Panc1 (cell line): ENCODE measurements at regions not wholly inside any gene's neighbourhood (a gene's known extent, or its start where the extent isn't known, plus 50 kb on each side); places are given as distances from the start of the nearest gene placed in this dataset.

ENCODE experiments used
- ATAC-seq: fragments of 200-7000 bp; cut with Tn5 transposase; 2 replicates; pipeline ENCODE4 v1.9.1; 2020; ENCODE audit warnings: mild to moderate bottlenecking, moderate library complexity
- BruUV-seq: library from RNA; stranded (reverse); fragments of 400-500 nt; replicated peaks from 2 replicates; lab custom pipeline; 2021; lab: Mats Ljungman, UMichigan
- CTCF ChIA-PET: fragments of 300-600 bp; sonication (Branson Sonifier 250); formaldehyde crosslinking; loops from one replicate; lab custom pipeline; 2022; ENCODE audit warnings: antibody characterized with exemption; lab: Charles Lee
- POLR2A ChIA-PET: fragments of 300-600 bp; sonication (Branson Sonifier 250); formaldehyde crosslinking; loops from one replicate; lab custom pipeline; 2022; ENCODE audit warnings: antibody characterized with exemption; lab: Charles Lee
- DNase-seq: peaks from one replicate; pipeline ENCODE4 v3.0.0-alpha.2; 2010; ENCODE audit warnings: low read depth, low spot score
- H3K27ac ChIP-seq: 2 replicates; pipeline ENCODE4 v1.5.1; 2011; ENCODE audit warnings: mild to moderate bottlenecking, low read length, inconsistent platforms
- H3K27me3 ChIP-seq: fragments of 200-500 bp; sonication (Bioruptor generic); 2 replicates; pipeline ENCODE4 v1.6.0; 2014; ENCODE audit warnings: low read length, inconsistent platforms; ENCODE audit not compliant: control insufficient read depth, insufficient read depth
- H3K36me3 ChIP-seq: fragments of 200-500 bp; sonication (Bioruptor generic); 2 replicates; pipeline ENCODE4 v1.5.1; 2014; ENCODE audit warnings: inconsistent platforms, mild to moderate bottlenecking, low read length, moderate library complexity; ENCODE audit not compliant: control insufficient read depth, insufficient read depth
- H3K4me1 ChIP-seq: 2 replicates; pipeline ENCODE4 v1.5.1; 2011; ENCODE audit warnings: inconsistent platforms, mild to moderate bottlenecking, low read length, moderate library complexity; ENCODE audit not compliant: control insufficient read depth, insufficient read depth
- H3K4me3 ChIP-seq, 2 experiments: 2 replicates each; pipeline ENCODE4 v1.5.1; 2011 to 2012; ENCODE audit warnings: low read depth in 2 of 2, low read length in 2 of 2, mild to moderate bottlenecking in 2 of 2, inconsistent platforms in 1 of 2, moderate library complexity in 1 of 2
- H3K9me3 ChIP-seq: fragments of 200-500 bp; sonication (Bioruptor generic); 2 replicates; pipeline ENCODE4 v1.5.1; 2014; ENCODE audit warnings: low read depth, mild to moderate bottlenecking, inconsistent platforms, low read length, moderate library complexity; ENCODE audit not compliant: control insufficient read depth, insufficient read depth
- CTCF ChIP-seq: fragments of 450-650 bp; IDR thresholded peaks from 2 replicates; pipeline ENCODE4 v1.5.1; 2017; ENCODE audit warnings: mild to moderate bottlenecking
- POLR2AphosphoS5 ChIP-seq: IDR thresholded peaks from 2 replicates; pipeline ENCODE4 v1.6.1; 2012; ENCODE audit warnings: mild to moderate bottlenecking, low read depth, low read length, moderate library complexity
- REST ChIP-seq, 2 experiments: IDR thresholded peaks; 2 replicates each; pipeline ENCODE4 v1.6.1; 2011 to 2012; ENCODE audit warnings: low read depth in 2 of 2, control low read depth in 1 of 2, low read length in 1 of 2, mild to moderate bottlenecking in 1 of 2, moderate library complexity in 1 of 2; ENCODE audit not compliant: insufficient read depth in 1 of 2
- SIN3A ChIP-seq: IDR thresholded peaks from 2 replicates; pipeline ENCODE4 v1.6.1; 2012; ENCODE audit warnings: low read depth, mild to moderate bottlenecking, low read length, moderate library complexity, borderline replicate concordance; ENCODE audit not compliant: insufficient read depth
- TCF7L2 ChIP-seq: IDR thresholded peaks from 2 replicates; pipeline ENCODE4 v1.6.1; 2011; ENCODE audit warnings: mild to moderate bottlenecking, low read depth, low read length, inconsistent platforms
- in situ Hi-C: cut with HindIII; loops from 2 replicates; pipeline ENCODE4 v1.10.0; 2016; ENCODE audit warnings: low sequenced_read_pairs, low pct_unique_long_range_greater_than_20kb
- intact Hi-C: fragments of 100-400 bp; cut with micrococcal nuclease; formaldehyde crosslinking; loops from one replicate; pipeline ENCODE4 v1.10.0; 2022; ENCODE audit not compliant: unreplicated experiment

- ChIA-PET POLR2A (no interaction called here), CTCF (no interaction called here)
- no peak overlapping the region for H3K4me3 ChIP-seq
- in situ Hi-C loops, result no loop called here
- no peak for DNase-seq
- H3K4me1 ChIP-seq, result no peaks in the 10 kb centered on the region
- TF ChIP-seq REST (IDR thresholded peaks at IDR 0.05; ENCODE audit: insufficient read depth in 1 of 2, low read depth in 2 of 2, low read length in 1 of 2), result no peak
- no peak for TF ChIP-seq TCF7L2
- no peak for TF ChIP-seq SIN3A
- TF ChIP-seq CTCF, result no peak
- intact Hi-C loops, result no loop called here
- no peaks in the 10 kb centered on the region for H3K27me3 ChIP-seq
- no TSS peak for BruUV-seq
- no peak overlapping the region for H3K27ac ChIP-seq
- no peaks in the 10 kb centered on the region for H3K36me3 ChIP-seq
- no peaks in the 10 kb centered on the region for H3K9me3 ChIP-seq
- ATAC-seq, result no peak
Observed at GRCh38 chr3:106380232-106380631, 511.4 kb upstream of the CBLB start.

GRCh38 chr3:106381286-106381938 lies 512.6 kb upstream of the CBLB start:
- BruUV-seq, result no TSS peak
- Histone ChIP-seq H3K27me3 (no peaks in the 10 kb centered on the region), H3K36me3 (no peaks in the 10 kb centered on the region), H3K9me3 (no peaks in the 10 kb centered on the region), H3K27ac (no peak overlapping the region), H3K4me3 (no peak overlapping the region), H3K4me1 (no peaks in the 10 kb centered on the region)
- ChIA-PET POLR2A (no interaction called here), CTCF (no interaction called here)
- intact Hi-C loops, result no loop called here
- TF ChIP-seq REST (IDR thresholded peaks at IDR 0.05; ENCODE audit: insufficient read depth in 1 of 2, low read depth in 2 of 2, low read length in 1 of 2) (no peak), TCF7L2 (no peak), CTCF (no peak), POLR2AphosphoS5 (no peak), SIN3A (no peak)
- no peak for DNase-seq
- in situ Hi-C loops, result no loop called here
- no peak for ATAC-seq
